ENCODE measurements at regions not wholly inside any gene's neighbourhood (a gene's known extent, or its start where the extent isn't known, plus 50 kb on each side); places are given as distances from the start of the nearest gene placed in this dataset.

DNA sequence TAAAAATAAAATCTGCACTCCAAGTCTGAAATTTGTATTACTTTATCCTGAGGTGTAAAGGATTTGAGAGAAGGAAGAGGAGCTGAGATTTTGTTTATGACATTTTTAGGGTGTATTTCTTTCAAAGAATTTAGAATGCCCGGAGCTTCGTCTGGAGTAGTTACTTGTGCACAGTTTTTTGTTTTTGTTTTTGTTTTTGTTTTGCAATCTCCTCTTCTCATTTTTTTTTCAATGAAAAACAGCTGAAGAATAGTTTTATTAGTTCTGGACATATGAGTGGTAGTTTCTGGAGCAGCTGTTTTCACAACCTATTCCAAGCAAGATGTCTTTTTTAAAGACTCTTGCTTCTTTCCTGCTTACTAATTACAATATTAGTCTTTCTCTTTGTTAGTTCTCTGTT is 408.2 kb upstream of the PTGER4 start:
- no peak for TF ChIP-seq CTCF (IDR thresholded peaks at IDR 0.05)
- H3K27ac ChIP-seq: no peak overlapping the region
- no peaks in the 10 kb centered on the region for H3K36me3 ChIP-seq
- no peaks in the 10 kb centered on the region for H3K9me3 ChIP-seq
- no peak overlapping the region for H3K4me3 ChIP-seq
- no peaks in the 10 kb centered on the region for H3K27me3 ChIP-seq
- no peaks in the 10 kb centered on the region for H3K4me1 ChIP-seq
- DNase-seq (ENCODE audit: low spot score): no peak

DNA sequence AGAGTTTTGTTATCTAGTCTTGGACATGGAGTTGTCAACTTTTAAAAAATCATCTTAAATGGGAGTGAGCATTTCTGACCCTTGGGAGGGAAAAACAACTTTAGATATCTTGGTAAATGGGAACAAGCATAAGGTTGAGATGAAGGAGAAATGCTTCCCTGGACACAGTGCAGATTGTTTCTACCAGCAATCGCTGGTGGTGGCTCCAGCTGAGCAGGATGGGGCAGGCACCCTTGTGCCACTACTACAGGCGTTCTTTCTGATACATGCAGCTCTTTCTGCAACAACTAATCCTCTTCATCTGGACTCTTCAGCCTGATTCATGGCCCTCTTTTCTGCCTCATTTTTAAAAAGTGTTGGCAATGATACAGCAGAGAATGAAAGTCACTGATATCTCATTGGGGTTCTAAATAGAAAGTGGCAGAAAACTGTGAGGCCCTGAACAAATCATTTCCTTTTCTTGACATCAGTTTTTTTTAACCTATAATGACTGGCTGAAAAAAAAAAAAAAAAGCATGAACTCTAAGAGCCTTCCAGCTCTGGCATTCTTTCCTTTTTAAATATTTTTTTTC is 409.4 kb upstream of the PTGER4 start:
- TF ChIP-seq CTCF (IDR thresholded peaks at IDR 0.05): no peak
- H3K36me3 ChIP-seq: no peaks in the 10 kb centered on the region
- no peak overlapping the region for H3K4me3 ChIP-seq
- no peak for DNase-seq (ENCODE audit: low spot score)
- no peaks in the 10 kb centered on the region for H3K27me3 ChIP-seq
- no peaks in the 10 kb centered on the region for H3K4me1 ChIP-seq
- no peaks in the 10 kb centered on the region for H3K9me3 ChIP-seq
- H3K27ac ChIP-seq: no peak overlapping the region

GRCh38 chr5:40268088-40268487 is 411.6 kb upstream of the PTGER4 start:
- no peak for DNase-seq (ENCODE audit: low spot score)
- H3K36me3 ChIP-seq: no peaks in the 10 kb centered on the region
- H3K27me3 ChIP-seq: no peaks in the 10 kb centered on the region
- no peak for TF ChIP-seq CTCF (IDR thresholded peaks at IDR 0.05)
- no peaks in the 10 kb centered on the region for H3K9me3 ChIP-seq
- no peak overlapping the region for H3K27ac ChIP-seq
- H3K4me3 ChIP-seq: no peak overlapping the region
- H3K4me1 ChIP-seq: no peaks in the 10 kb centered on the region

- no peak for DNase-seq (ENCODE audit: low spot score)
- Histone ChIP-seq H3K27me3 (no peaks in the 10 kb centered on the region), H3K27ac (no peak overlapping the region), H3K4me3 (no peak overlapping the region), H3K9me3 (no peaks in the 10 kb centered on the region), H3K36me3 (no peaks in the 10 kb centered on the region), H3K4me1 (no peaks in the 10 kb centered on the region)
- no peak for TF ChIP-seq CTCF (IDR thresholded peaks at IDR 0.05)
Observed at GRCh38 chr5:40266952-40267351, 412.8 kb upstream of the PTGER4 start.

DNA sequence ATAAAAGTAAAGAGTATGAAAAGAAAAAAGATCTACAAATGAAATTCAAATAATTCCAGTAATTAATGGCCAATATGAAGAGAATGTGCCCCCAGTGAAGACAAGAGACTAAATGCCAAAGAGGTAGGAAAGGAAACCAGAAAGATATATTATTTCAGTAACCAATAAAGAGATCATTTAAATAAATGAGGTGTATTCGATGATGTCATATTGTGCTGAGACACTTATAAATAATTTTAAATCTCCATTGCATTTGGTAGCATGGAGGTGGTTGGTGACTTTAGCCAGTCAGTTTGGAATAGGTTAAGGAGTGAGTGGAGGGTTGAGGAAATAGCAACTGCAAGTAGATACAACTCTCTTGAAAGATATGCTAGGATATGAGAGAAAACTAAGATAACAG is 417.7 kb upstream of the PTGER4 start:
- no peaks in the 10 kb centered on the region for H3K4me1 ChIP-seq
- H3K36me3 ChIP-seq: no peaks in the 10 kb centered on the region
- TF ChIP-seq CTCF (IDR thresholded peaks at IDR 0.05): no peak
- no peak overlapping the region for H3K4me3 ChIP-seq
- H3K27ac ChIP-seq: no peak overlapping the region
- no peaks in the 10 kb centered on the region for H3K9me3 ChIP-seq
- DNase-seq (ENCODE audit: low spot score): no peak
- H3K27me3 ChIP-seq: no peaks in the 10 kb centered on the region

- DNase-seq (ENCODE audit: low spot score): no peak
- Histone ChIP-seq H3K4me1 (no peaks in the 10 kb centered on the region), H3K36me3 (no peaks in the 10 kb centered on the region), H3K27ac (no peak overlapping the region), H3K27me3 (no peaks in the 10 kb centered on the region), H3K9me3 (no peaks in the 10 kb centered on the region), H3K4me3 (no peak overlapping the region)
- TF ChIP-seq CTCF (IDR thresholded peaks at IDR 0.05): no peak
Observed at GRCh38 chr5:40260361-40260760, 419.4 kb upstream of the PTGER4 start.

All from right atrium auricular region (tissue), 2 donors.